Esophagus squamous epithelium (tissue), 5 donors: ENCODE measurements at regions not wholly inside any gene's neighbourhood (a gene's known extent, or its start where the extent isn't known, plus 50 kb on each side); places are given as distances from the start of the nearest gene placed in this dataset.

Experiments used
- DNase-seq: peaks from one replicate; lab custom pipeline; 2025; lab: John Stamatoyannopoulos, UW
- H3K27ac ChIP-seq, 4 donors: fragments of 200-600 bp; sonication (generic); one replicate each; pipeline ENCODE4 v1.5.1; 2016 to 2019; ENCODE audit warnings: mild to moderate bottlenecking in 1 of 4
- H3K27me3 ChIP-seq, 4 donors: fragments of 200-600 bp; sonication (generic); 1 replicate in 3 of 4; 2 replicates in 1 of 4; pipeline versions ENCODE4 v1.5.1 to v1.6.0; 2017 to 2021; ENCODE audit warnings: antibody characterized with exemption in 1 of 4
- H3K36me3 ChIP-seq, 3 donors: fragments of 200-600 bp; sonication (generic); one replicate each; pipeline ENCODE4 v1.5.1; 2016 to 2019
- H3K4me1 ChIP-seq, 3 donors: fragments of 200-600 bp; sonication (generic); one replicate each; pipeline ENCODE4 v1.5.1; 2017 to 2019
- H3K4me3 ChIP-seq, 4 donors: fragments of 200-600 bp; sonication (generic); 1 replicate in 3 of 4; 2 replicates in 1 of 4; pipeline ENCODE4 v1.5.1; 2016 to 2019; ENCODE audit warnings: mild to moderate bottlenecking in 2 of 4, moderate library complexity in 1 of 4
- H3K9me3 ChIP-seq, 3 donors: fragments of 200-600 bp; sonication (generic); one replicate each; pipeline ENCODE4 v1.5.1; 2016 to 2019
- POLR2A ChIP-seq, 4 donors: fragments of 450-650 bp; IDR thresholded peaks; one replicate each; pipeline ENCODE4 v1.6.1; 2017; ENCODE audit warnings: antibody characterized with exemption in 4 of 4, mild to moderate bottlenecking in 4 of 4, moderate library complexity in 3 of 4
- WGBS, 2 donors: methylation state at CpG; one replicate each; pipeline ENCODE4 v1.1.5; 2018; 5-methylcytosine and 5-hydroxymethylcytosine counted together
- intact Hi-C: fragments of 100-400 bp; cut with DNase I; formaldehyde crosslinking; loops from one replicate; pipeline ENCODE4 v1.15.0; 2022
- TF ChIP-seq, protein P1 (sequence below), 6 experiments: fragments of 450-650 bp in 4 of 6; fragments of 200-600 bp in 2 of 6; sonication (generic) in 2 of 6; IDR thresholded peaks; one replicate each; pipeline ENCODE4 v1.5.1; 2016 to 2019; ENCODE audit warnings: antibody characterized with exemption in 6 of 6, mild to moderate bottlenecking in 4 of 6, moderate library complexity in 4 of 6
- donor health status: DM: yes; HTN: yes; CAD: no.

DNA sequence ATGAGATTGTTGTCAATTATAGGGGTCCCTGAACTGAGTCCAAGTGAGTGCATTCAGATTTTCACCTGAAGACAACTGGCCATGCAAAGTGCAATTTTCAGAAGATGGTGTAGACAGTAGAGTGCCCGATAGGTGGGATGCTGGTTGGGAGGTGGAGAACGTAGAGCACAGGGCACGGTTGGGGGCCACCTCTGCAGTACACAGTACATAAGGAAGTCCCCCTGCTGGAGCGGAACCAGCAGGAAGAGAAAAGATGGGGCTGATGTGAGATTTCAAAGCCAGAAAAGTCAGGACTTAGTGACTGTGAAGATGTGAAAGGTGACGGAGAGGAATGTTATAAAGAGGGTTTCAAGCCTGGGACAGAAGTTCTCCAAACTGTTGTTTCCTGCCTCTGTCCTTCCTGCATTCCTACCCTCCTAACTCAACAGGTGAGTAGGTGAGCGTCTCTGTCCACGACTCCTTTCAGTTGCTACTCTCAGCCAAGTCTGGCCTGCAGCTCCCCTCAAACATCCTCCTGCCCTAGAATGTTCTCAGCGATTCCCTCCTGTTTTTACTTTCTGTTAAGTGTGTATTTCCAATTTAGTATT lies 330.8 kb downstream of the PRL start:
- intact Hi-C loops, result no loop called here
- Histone ChIP-seq H3K4me1 (peaks cover 0 to 5% (median 2%) of the 10 kb centered on the region in 3 donors), H3K27me3 (no peaks in the 10 kb centered on the region), H3K9me3 (no peaks in the 10 kb centered on the region), H3K36me3 (no peaks in the 10 kb centered on the region), H3K27ac (no peak overlapping the region), H3K4me3 (no peak overlapping the region)
- no peak for TF ChIP-seq POLR2A (IDR thresholded peaks at IDR 0.05)
- TF ChIP-seq, protein P1, sequence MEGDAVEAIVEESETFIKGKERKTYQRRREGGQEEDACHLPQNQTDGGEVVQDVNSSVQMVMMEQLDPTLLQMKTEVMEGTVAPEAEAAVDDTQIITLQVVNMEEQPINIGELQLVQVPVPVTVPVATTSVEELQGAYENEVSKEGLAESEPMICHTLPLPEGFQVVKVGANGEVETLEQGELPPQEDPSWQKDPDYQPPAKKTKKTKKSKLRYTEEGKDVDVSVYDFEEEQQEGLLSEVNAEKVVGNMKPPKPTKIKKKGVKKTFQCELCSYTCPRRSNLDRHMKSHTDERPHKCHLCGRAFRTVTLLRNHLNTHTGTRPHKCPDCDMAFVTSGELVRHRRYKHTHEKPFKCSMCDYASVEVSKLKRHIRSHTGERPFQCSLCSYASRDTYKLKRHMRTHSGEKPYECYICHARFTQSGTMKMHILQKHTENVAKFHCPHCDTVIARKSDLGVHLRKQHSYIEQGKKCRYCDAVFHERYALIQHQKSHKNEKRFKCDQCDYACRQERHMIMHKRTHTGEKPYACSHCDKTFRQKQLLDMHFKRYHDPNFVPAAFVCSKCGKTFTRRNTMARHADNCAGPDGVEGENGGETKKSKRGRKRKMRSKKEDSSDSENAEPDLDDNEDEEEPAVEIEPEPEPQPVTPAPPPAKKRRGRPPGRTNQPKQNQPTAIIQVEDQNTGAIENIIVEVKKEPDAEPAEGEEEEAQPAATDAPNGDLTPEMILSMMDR (IDR thresholded peaks at IDR 0.05), result no peak
- no peak for DNase-seq
- WGBS, 2 donors, result 91 to 92% methylated on average over 8 of the region's 8 CpGs

DNA sequence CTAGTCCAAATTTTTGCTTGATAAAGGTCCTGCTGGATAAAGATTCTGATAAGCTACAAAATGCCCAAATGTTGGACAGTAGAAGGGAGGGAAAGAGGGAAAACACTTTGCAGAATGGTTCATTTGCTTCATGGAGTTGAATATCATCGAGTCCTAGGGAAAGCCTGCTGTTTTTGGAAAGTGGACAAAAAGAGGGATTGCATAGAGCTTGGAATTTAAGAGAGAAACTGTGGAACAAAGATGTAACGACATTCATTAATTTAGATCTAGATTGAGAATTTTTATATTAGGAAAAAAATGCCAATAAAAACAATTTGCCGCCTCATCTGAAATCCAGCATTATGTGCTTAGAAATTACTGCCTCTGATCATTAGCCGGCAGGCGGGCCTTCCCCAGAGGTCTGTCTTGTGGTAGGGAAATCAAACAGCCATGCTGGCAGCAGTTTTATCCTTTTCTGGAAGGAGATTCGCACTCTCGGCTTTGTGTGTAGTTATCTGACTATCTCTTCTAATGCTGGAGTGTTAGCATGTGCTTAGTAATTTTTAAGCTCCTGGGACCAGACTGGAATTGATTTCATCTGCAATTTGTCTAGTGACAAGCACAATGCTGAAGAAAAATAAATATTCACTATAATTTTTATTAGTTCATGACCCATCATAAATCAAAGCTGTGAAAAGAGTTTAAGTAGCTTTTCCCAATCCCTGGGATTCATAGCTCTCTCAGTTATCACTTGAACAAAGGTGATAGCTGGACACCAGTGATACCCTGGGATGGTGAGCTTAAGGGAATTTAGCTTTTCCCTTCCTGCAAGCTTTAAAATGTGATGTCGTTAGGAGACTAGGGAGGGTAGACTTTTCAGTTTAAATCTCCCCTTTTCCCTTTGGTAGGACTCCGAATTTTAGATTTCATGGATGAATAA lies 329.5 kb downstream of the PRL start:
- WGBS, 2 donors, result 54 to 80% methylated on average over 9 of the region's 9 CpGs
- Histone ChIP-seq H3K27me3 (no peaks in the 10 kb centered on the region), H3K4me3 (no peak overlapping the region), H3K9me3 (no peaks in the 10 kb centered on the region), H3K4me1 (peaks cover 0 to 12% (median 2%) of the 10 kb centered on the region in 3 donors), H3K36me3 (no peaks in the 10 kb centered on the region), H3K27ac (no peak overlapping the region)
- TF ChIP-seq POLR2A (IDR thresholded peaks at IDR 0.05), result no peak
- TF ChIP-seq, protein P1 (IDR thresholded peaks at IDR 0.05), result no peak
- intact Hi-C loops, result no loop called here
- no peak for DNase-seq

DNA sequence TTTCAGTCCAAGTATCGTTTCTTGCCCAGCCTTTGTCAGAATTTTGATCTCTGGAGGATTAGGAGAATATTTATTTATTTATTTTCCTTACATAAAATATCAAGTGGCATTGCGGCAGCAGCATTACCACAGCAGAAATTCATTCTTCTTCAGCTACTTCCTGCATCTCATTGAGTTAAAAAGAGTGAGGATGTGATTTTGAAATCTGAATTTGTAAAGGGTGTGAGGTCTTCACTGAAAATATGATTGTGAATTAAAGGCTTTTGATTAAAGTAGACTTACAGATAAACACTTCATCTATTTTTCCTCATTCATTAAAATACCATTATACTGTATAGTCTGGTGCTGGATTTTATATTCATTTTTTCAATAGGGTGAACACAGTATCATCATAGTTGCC lies 328.4 kb downstream of the PRL start:
- H3K9me3 ChIP-seq, result no peaks in the 10 kb centered on the region
- no peak overlapping the region for H3K4me3 ChIP-seq
- no peaks in the 10 kb centered on the region for H3K36me3 ChIP-seq
- no peak overlapping the region for H3K27ac ChIP-seq
- DNase-seq, result no peak
- no peaks in the 10 kb centered on the region for H3K27me3 ChIP-seq
- H3K4me1 ChIP-seq, result peaks cover 0 to 12% (median 2%) of the 10 kb centered on the region in 3 donors
- no peak for TF ChIP-seq POLR2A (IDR thresholded peaks at IDR 0.05)
- TF ChIP-seq, protein P1 (IDR thresholded peaks at IDR 0.05), result no peak
- 52 to 58% methylated on average over 2 of the region's 2 CpGs for WGBS, 2 donors
- intact Hi-C loops, result no loop called here

DNA sequence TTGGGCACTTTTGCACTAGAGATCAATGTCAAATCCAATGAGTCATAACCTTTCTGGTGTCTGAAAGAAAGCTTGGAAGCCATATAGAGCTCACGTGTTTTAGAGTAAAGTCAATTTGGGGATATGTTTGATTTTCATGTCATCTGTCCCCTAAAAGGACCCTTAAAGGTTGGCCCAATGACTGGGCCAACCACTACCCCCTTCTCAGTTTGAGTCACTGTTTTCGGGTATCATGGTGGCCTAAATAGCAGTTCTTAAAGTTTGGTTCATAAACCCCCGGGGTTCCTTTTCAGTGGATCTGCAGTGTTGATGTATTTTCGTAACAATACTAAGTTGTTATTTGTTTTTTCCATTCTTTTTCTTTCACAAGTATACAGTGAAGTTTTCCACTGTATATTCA lies 327.6 kb downstream of the PRL start:
- no peaks in the 10 kb centered on the region for H3K36me3 ChIP-seq
- no peaks in the 10 kb centered on the region for H3K27me3 ChIP-seq
- 80 to 88% methylated on average over 4 of the region's 4 CpGs for WGBS, 2 donors
- H3K9me3 ChIP-seq, result no peaks in the 10 kb centered on the region
- no peak overlapping the region for H3K27ac ChIP-seq
- H3K4me1 ChIP-seq, result peaks cover 0 to 12% (median 2%) of the 10 kb centered on the region in 3 donors
- no peak overlapping the region for H3K4me3 ChIP-seq
- intact Hi-C loops, result no loop called here
- TF ChIP-seq POLR2A (IDR thresholded peaks at IDR 0.05), result no peak
- TF ChIP-seq, protein P1 (IDR thresholded peaks at IDR 0.05), result no peak
- DNase-seq, result no peak
